ENCODE measurements at regions not wholly inside any gene's neighbourhood (a gene's known extent, or its start where the extent isn't known, plus 50 kb on each side); places are given as distances from the start of the nearest gene placed in this dataset.

- TF ChIP-seq CTCF (IDR thresholded peaks at IDR 0.05), result no peak
- no peaks in the 10 kb centered on the region for H3K79me2 ChIP-seq (ENCODE audit: insufficient read depth, low read length)
- Mint-ChIP-seq H3K36me3 (no peaks in the 10 kb centered on the region), H3K27me3 (ENCODE audit: low read depth in 3 of 3) (peaks cover 0 to 4% (median 2%) of the 10 kb centered on the region in 3 donors), H3K9me3 (peaks cover 5 to 14% (median 9%) of the 10 kb centered on the region in 7 donors), H3K4me3 (no peak overlapping the region), H3K4me1 (no peaks in the 10 kb centered on the region), H3K27ac (no peak overlapping the region)
- no peaks in the 10 kb centered on the region for H3K36me3 ChIP-seq (replicated peaks in 1 of 2; ENCODE audit: control insufficient read depth in 1 of 2, insufficient read depth in 2 of 2, low read length in 2 of 2)
- no peak for DNase-seq
- peaks cover 7 to 13% of the 10 kb centered on the region in 2 donors for H3K9me3 ChIP-seq (replicated peaks in 1 of 2; ENCODE audit: control insufficient read depth in 1 of 2, insufficient read depth in 1 of 2, low read length in 2 of 2)
- no peak overlapping the region for H2AFZ ChIP-seq (ENCODE audit: insufficient read depth, low read depth, low read length, poor library complexity, severe bottlenecking)
- no peak overlapping the region for H3K4me2 ChIP-seq (replicated peaks; ENCODE audit: extremely low read depth, low read length, poor library complexity, severe bottlenecking)
- H3K4me1 ChIP-seq (ENCODE audit: control insufficient read depth in 1 of 2, insufficient read depth in 2 of 2, low read length in 2 of 2), result no peaks in the 10 kb centered on the region
- no peaks in the 10 kb centered on the region for H4K20me1 ChIP-seq (ENCODE audit: insufficient read depth, low read length)
- no CpG with 5 or more reads among the region's 4 CpGs for WGBS (ENCODE audit: insufficient coverage)
- H3K4me3 ChIP-seq (replicated peaks in 1 of 3; ENCODE audit: low read depth in 2 of 3, low read length in 3 of 3), result no peak overlapping the region
- intact Hi-C loops (cut with micrococcal nuclease), result no loop called here
- H3K9ac ChIP-seq (ENCODE audit: insufficient read depth, low read length, poor library complexity, severe bottlenecking), result no peak overlapping the region
- H3K27me3 ChIP-seq (ENCODE audit: control insufficient read depth in 2 of 2, insufficient read depth in 2 of 2, low read length in 2 of 2), result no peaks in the 10 kb centered on the region
- no peak overlapping the region for H3K27ac ChIP-seq (ENCODE audit: low read depth in 1 of 2, low read length in 2 of 2)
Measured at GRCh38 chr2:196500686-196501431, 138.7 kb upstream of the CCDC150 start.

GRCh38 chr2:196501836-196502235 lies 137.7 kb upstream of the CCDC150 start:
- Mint-ChIP-seq H3K4me3 (no peak overlapping the region), H3K9me3 (peaks cover 5 to 14% (median 9%) of the 10 kb centered on the region in 7 donors), H3K27me3 (ENCODE audit: low read depth in 3 of 3) (peaks cover 0 to 4% (median 3%) of the 10 kb centered on the region in 3 donors), H3K4me1 (no peaks in the 10 kb centered on the region), H3K36me3 (no peaks in the 10 kb centered on the region), H3K27ac (no peak overlapping the region)
- H3K4me2 ChIP-seq (replicated peaks; ENCODE audit: extremely low read depth, low read length, poor library complexity, severe bottlenecking), result no peak overlapping the region
- H3K4me3 ChIP-seq (replicated peaks in 1 of 3; ENCODE audit: low read depth in 2 of 3, low read length in 3 of 3), result no peak overlapping the region
- no peak overlapping the region for H3K9ac ChIP-seq (ENCODE audit: insufficient read depth, low read length, poor library complexity, severe bottlenecking)
- TF ChIP-seq CTCF (IDR thresholded peaks at IDR 0.05), result no peak
- H3K27me3 ChIP-seq (ENCODE audit: control insufficient read depth in 2 of 2, insufficient read depth in 2 of 2, low read length in 2 of 2), result no peaks in the 10 kb centered on the region
- intact Hi-C loops (cut with micrococcal nuclease), result no loop called here
- peaks cover 7 to 13% of the 10 kb centered on the region in 2 donors for H3K9me3 ChIP-seq (replicated peaks in 1 of 2; ENCODE audit: control insufficient read depth in 1 of 2, insufficient read depth in 1 of 2, low read length in 2 of 2)
- no peaks in the 10 kb centered on the region for H3K4me1 ChIP-seq (ENCODE audit: control insufficient read depth in 1 of 2, insufficient read depth in 2 of 2, low read length in 2 of 2)
- no peaks in the 10 kb centered on the region for H3K79me2 ChIP-seq (ENCODE audit: insufficient read depth, low read length)
- no peak for DNase-seq
- no peak overlapping the region for H2AFZ ChIP-seq (ENCODE audit: insufficient read depth, low read depth, low read length, poor library complexity, severe bottlenecking)
- no peaks in the 10 kb centered on the region for H3K36me3 ChIP-seq (replicated peaks in 1 of 2; ENCODE audit: control insufficient read depth in 1 of 2, insufficient read depth in 2 of 2, low read length in 2 of 2)
- no peaks in the 10 kb centered on the region for H4K20me1 ChIP-seq (ENCODE audit: insufficient read depth, low read length)
- H3K27ac ChIP-seq (ENCODE audit: low read depth in 1 of 2, low read length in 2 of 2), result no peak overlapping the region
- WGBS (ENCODE audit: insufficient coverage), result no CpG with 5 or more reads among the region's 2 CpGs

Measured in CD14-positive monocyte (primary cell).